ENCODE measurements at regions not wholly inside any gene's neighbourhood (a gene's known extent, or its start where the extent isn't known, plus 50 kb on each side); places are given as distances from the start of the nearest gene placed in this dataset.

GRCh38 chr16:55043499-55043898 lies 112.8 kb downstream of the IRX5 start:
- H3K36me3 Mint-ChIP-seq (ENCODE audit: low read depth, unreplicated experiment), result no peaks in the 10 kb centered on the region
- H3K27me3 Mint-ChIP-seq (ENCODE audit: low read depth, unreplicated experiment), result peaks cover 45% of the 10 kb centered on the region

GRCh38 chr16:55044201-55044975 lies 113.7 kb downstream of the IRX5 start:
- Mint-ChIP-seq H3K27ac (ENCODE audit: unreplicated experiment) (no peak overlapping the region), H3K9me3 (ENCODE audit: unreplicated experiment) (peaks cover 5% of the 10 kb centered on the region), H3K27me3 (ENCODE audit: low read depth, unreplicated experiment) (peaks cover 47% of the 10 kb centered on the region), H3K4me1 (ENCODE audit: low read depth, unreplicated experiment) (no peaks in the 10 kb centered on the region), H3K36me3 (ENCODE audit: low read depth, unreplicated experiment) (no peaks in the 10 kb centered on the region), H3K4me3 (ENCODE audit: unreplicated experiment) (no peak overlapping the region)
- no peak for FAIRE-seq
- Histone ChIP-seq H3K4me2 (ENCODE audit: low read length) (no peak overlapping the region), H2AFZ (ENCODE audit: low read depth, low read length) (no peak overlapping the region), H3K27ac (ENCODE audit: low read depth, low read length) (no peak overlapping the region), H4K20me1 (ENCODE audit: insufficient read depth, low read length) (no peaks in the 10 kb centered on the region), H3K4me3 (ENCODE audit: insufficient read depth, low read depth, low read length) (no peak overlapping the region), H3K9ac (ENCODE audit: low read length) (no peak overlapping the region), H3K36me3 (ENCODE audit: insufficient read depth, low read length) (no peaks in the 10 kb centered on the region), H3K27me3 (ENCODE audit: insufficient read depth, low read length) (peaks cover 2% of the 10 kb centered on the region), H3K4me1 (ENCODE audit: insufficient read depth, low read length) (no peaks in the 10 kb centered on the region), H3K79me2 (ENCODE audit: insufficient read depth, low read length) (no peaks in the 10 kb centered on the region), H3K9me3 (ENCODE audit: insufficient read depth, low read depth, low read length) (no peaks in the 10 kb centered on the region)
- TF ChIP-seq EZH2 (IDR thresholded peaks at IDR 0.05; ENCODE audit: insufficient read depth, low read length) (no peak), CTCF (IDR thresholded peaks at IDR 0.05; ENCODE audit: insufficient read depth, low read depth, low read length) (no peak)
- DNase-seq (ENCODE audit: low read depth), result no peak

More at GRCh38 chr16:55043499-55043898, 112.8 kb downstream of the IRX5 start:
- no peaks in the 10 kb centered on the region for H3K36me3 ChIP-seq (ENCODE audit: insufficient read depth, low read length)
- no peaks in the 10 kb centered on the region for H3K79me2 ChIP-seq (ENCODE audit: insufficient read depth, low read length)
- Mint-ChIP-seq H3K9me3 (ENCODE audit: unreplicated experiment) (peaks cover 5% of the 10 kb centered on the region), H3K4me1 (ENCODE audit: low read depth, unreplicated experiment) (no peaks in the 10 kb centered on the region), H3K27ac (ENCODE audit: unreplicated experiment) (no peak overlapping the region), H3K4me3 (ENCODE audit: unreplicated experiment) (no peak overlapping the region)
- peaks cover 2% of the 10 kb centered on the region for H3K9me3 ChIP-seq (ENCODE audit: insufficient read depth, low read depth, low read length)
- no peak overlapping the region for H3K9ac ChIP-seq (ENCODE audit: low read length)
- no peaks in the 10 kb centered on the region for H3K4me1 ChIP-seq (ENCODE audit: insufficient read depth, low read length)
- H3K27me3 ChIP-seq (ENCODE audit: insufficient read depth, low read length), result peaks cover 2% of the 10 kb centered on the region
- no peak for DNase-seq (ENCODE audit: low read depth)
- TF ChIP-seq EZH2 (IDR thresholded peaks at IDR 0.05; ENCODE audit: insufficient read depth, low read length) (no peak), CTCF (IDR thresholded peaks at IDR 0.05; ENCODE audit: insufficient read depth, low read depth, low read length) (no peak)
- H4K20me1 ChIP-seq (ENCODE audit: insufficient read depth, low read length), result no peaks in the 10 kb centered on the region
- FAIRE-seq, result no peak
- H3K4me2 ChIP-seq (ENCODE audit: low read length), result no peak overlapping the region
- no peak overlapping the region for H3K27ac ChIP-seq (ENCODE audit: low read depth, low read length)
- no peak overlapping the region for H2AFZ ChIP-seq (ENCODE audit: low read depth, low read length)
- no peak overlapping the region for H3K4me3 ChIP-seq (ENCODE audit: insufficient read depth, low read depth, low read length)

DNA sequence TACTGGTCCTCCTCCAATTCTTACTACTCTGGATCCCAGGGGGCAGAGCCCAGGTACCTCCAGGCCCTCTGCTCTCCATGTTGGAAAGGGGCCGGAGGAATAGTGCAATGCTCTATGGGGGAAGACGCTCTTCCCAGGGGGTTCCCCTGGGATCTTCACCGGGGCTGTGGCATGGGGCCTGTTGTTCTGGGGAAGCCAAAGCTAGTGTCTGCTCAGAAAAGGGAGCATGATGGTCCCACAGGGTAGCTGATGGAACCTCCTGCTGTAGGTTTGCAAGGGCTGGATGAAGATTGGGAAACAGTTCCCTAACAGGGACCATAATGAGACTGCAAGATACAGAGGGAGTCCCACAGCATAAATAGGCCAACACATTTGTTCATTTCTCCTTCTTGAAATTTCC lies 114.7 kb downstream of the IRX5 start:
- H3K27me3 ChIP-seq (ENCODE audit: insufficient read depth, low read length), result peaks cover 2% of the 10 kb centered on the region
- H3K4me3 ChIP-seq (ENCODE audit: insufficient read depth, low read depth, low read length), result no peak overlapping the region
- TF ChIP-seq EZH2 (IDR thresholded peaks at IDR 0.05; ENCODE audit: insufficient read depth, low read length) (no peak), CTCF (IDR thresholded peaks at IDR 0.05; ENCODE audit: insufficient read depth, low read depth, low read length) (no peak)
- no peak overlapping the region for H3K27ac ChIP-seq (ENCODE audit: low read depth, low read length)
- no peaks in the 10 kb centered on the region for H4K20me1 ChIP-seq (ENCODE audit: insufficient read depth, low read length)
- no peaks in the 10 kb centered on the region for H3K36me3 ChIP-seq (ENCODE audit: insufficient read depth, low read length)
- Mint-ChIP-seq H3K27ac (ENCODE audit: unreplicated experiment) (no peak overlapping the region), H3K27me3 (ENCODE audit: low read depth, unreplicated experiment) (peaks cover 52% of the 10 kb centered on the region), H3K4me3 (ENCODE audit: unreplicated experiment) (no peak overlapping the region), H3K9me3 (ENCODE audit: unreplicated experiment) (peaks cover 5% of the 10 kb centered on the region), H3K4me1 (ENCODE audit: low read depth, unreplicated experiment) (no peaks in the 10 kb centered on the region), H3K36me3 (ENCODE audit: low read depth, unreplicated experiment) (no peaks in the 10 kb centered on the region)
- DNase-seq (ENCODE audit: low read depth) (no peak), FAIRE-seq (no peak)
- H2AFZ ChIP-seq (ENCODE audit: low read depth, low read length), result no peak overlapping the region
- H3K4me1 ChIP-seq (ENCODE audit: insufficient read depth, low read length), result no peaks in the 10 kb centered on the region
- H3K79me2 ChIP-seq (ENCODE audit: insufficient read depth, low read length), result no peaks in the 10 kb centered on the region
- no peak overlapping the region for H3K4me2 ChIP-seq (ENCODE audit: low read length)
- no peaks in the 10 kb centered on the region for H3K9me3 ChIP-seq (ENCODE audit: insufficient read depth, low read depth, low read length)
- H3K9ac ChIP-seq (ENCODE audit: low read length), result no peak overlapping the region
